ENCODE measurements at regions not wholly inside any gene's neighbourhood (a gene's known extent, or its start where the extent isn't known, plus 50 kb on each side); places are given as distances from the start of the nearest gene placed in this dataset.

- H3K4me3 ChIP-seq (ENCODE audit: control insufficient read depth, low read depth, low read length) = no peak overlapping the region
- no peak for DNase-seq (ENCODE audit: low read depth)
- no peak for TF ChIP-seq CTCF (IDR thresholded peaks at IDR 0.05; ENCODE audit: control insufficient read depth, insufficient read depth, low read depth, low read length, missing control alignments)
Measured at GRCh38 chr9:74122661-74123060, 374.5 kb upstream of the RORB start.

GRCh38 chr9:74125941-74126340 lies 371.2 kb upstream of the RORB start:
- no peak for TF ChIP-seq CTCF (IDR thresholded peaks at IDR 0.05; ENCODE audit: control insufficient read depth, insufficient read depth, low read depth, low read length, missing control alignments)
- H3K4me3 ChIP-seq (ENCODE audit: control insufficient read depth, low read depth, low read length) = no peak overlapping the region
- DNase-seq (ENCODE audit: low read depth) = no peak

GRCh38 chr9:74132986-74133385 lies 364.1 kb upstream of the RORB start:
- TF ChIP-seq CTCF (IDR thresholded peaks at IDR 0.05; ENCODE audit: control insufficient read depth, insufficient read depth, low read depth, low read length, missing control alignments) = no peak
- no peak for DNase-seq (ENCODE audit: low read depth)
- no peak overlapping the region for H3K4me3 ChIP-seq (ENCODE audit: control insufficient read depth, low read depth, low read length)

GRCh38 chr9:74133921-74134320 lies 363.2 kb upstream of the RORB start:
- no peak for DNase-seq (ENCODE audit: low read depth)
- no peak for TF ChIP-seq CTCF (IDR thresholded peaks at IDR 0.05; ENCODE audit: control insufficient read depth, insufficient read depth, low read depth, low read length, missing control alignments)
- no peak overlapping the region for H3K4me3 ChIP-seq (ENCODE audit: control insufficient read depth, low read depth, low read length)

- TF ChIP-seq CTCF (IDR thresholded peaks at IDR 0.05; ENCODE audit: control insufficient read depth, insufficient read depth, low read depth, low read length, missing control alignments) = no peak
- H3K4me3 ChIP-seq (ENCODE audit: control insufficient read depth, low read depth, low read length) = no peak overlapping the region
- DNase-seq (ENCODE audit: low read depth) = no peak
Measured at GRCh38 chr9:74138182-74138581, 359.0 kb upstream of the RORB start.

- no peak overlapping the region for H3K4me3 ChIP-seq (ENCODE audit: control insufficient read depth, low read depth, low read length)
- DNase-seq (ENCODE audit: low read depth) = no peak
- no peak for TF ChIP-seq CTCF (IDR thresholded peaks at IDR 0.05; ENCODE audit: control insufficient read depth, insufficient read depth, low read depth, low read length, missing control alignments)
Measured at GRCh38 chr9:74140141-74140540, 357.0 kb upstream of the RORB start.

- DNase-seq (ENCODE audit: low read depth) = no peak
- H3K4me3 ChIP-seq (ENCODE audit: control insufficient read depth, low read depth, low read length) = no peak overlapping the region
- no peak for TF ChIP-seq CTCF (IDR thresholded peaks at IDR 0.05; ENCODE audit: control insufficient read depth, insufficient read depth, low read depth, low read length, missing control alignments)
Measured at GRCh38 chr9:74147906-74148305, 349.2 kb upstream of the RORB start.

Data from AG09309 (cell line).